ENCODE measurements at regions not wholly inside any gene's neighbourhood (a gene's known extent, or its start where the extent isn't known, plus 50 kb on each side); places are given as distances from the start of the nearest gene placed in this dataset.

GRCh38 chr2:100207411-100207885 lies 65.1 kb upstream of the AFF3 start:
- Histone ChIP-seq H3K27ac (ENCODE audit: low read depth, low read length) (no peak overlapping the region), H3K27me3 (ENCODE audit: control insufficient read depth in 1 of 2, insufficient read depth in 2 of 2, low read length in 2 of 2) (peaks cover 0 to 3% of the 10 kb centered on the region in 2 donors), H3K36me3 (ENCODE audit: control insufficient read depth in 1 of 2, insufficient read depth in 2 of 2, low read length in 2 of 2) (no peaks in the 10 kb centered on the region)

GRCh38 chr2:100206731-100207255 lies 64.4 kb upstream of the AFF3 start:
- Histone ChIP-seq H3K36me3 (ENCODE audit: control insufficient read depth in 1 of 2, insufficient read depth in 2 of 2, low read length in 2 of 2) (no peaks in the 10 kb centered on the region), H3K4me1 (ENCODE audit: control insufficient read depth in 1 of 2, insufficient read depth in 2 of 2, low read length in 2 of 2) (no peaks in the 10 kb centered on the region), H3K9me3 (ENCODE audit: control insufficient read depth in 1 of 2, low read length in 2 of 2) (no peaks in the 10 kb centered on the region), H3K9ac (ENCODE audit: low read depth in 1 of 2, low read length in 2 of 2) (no peak overlapping the region), H3K27ac (ENCODE audit: low read depth, low read length) (no peak overlapping the region), H3K4me3 (ENCODE audit: low read depth in 1 of 2, low read length in 2 of 2) (no peak overlapping the region), H3K27me3 (ENCODE audit: control insufficient read depth in 1 of 2, insufficient read depth in 2 of 2, low read length in 2 of 2) (peaks cover 0 to 3% of the 10 kb centered on the region in 2 donors)

More at GRCh38 chr2:100207411-100207885, 65.1 kb upstream of the AFF3 start:
- Histone ChIP-seq H3K4me3 (ENCODE audit: low read depth in 1 of 2, low read length in 2 of 2) (no peak overlapping the region), H3K4me1 (ENCODE audit: control insufficient read depth in 1 of 2, insufficient read depth in 2 of 2, low read length in 2 of 2) (peaks cover under 1% of the 10 kb centered on the region in 2 donors), H3K9ac (ENCODE audit: low read depth in 1 of 2, low read length in 2 of 2) (no peak overlapping the region), H3K9me3 (ENCODE audit: control insufficient read depth in 1 of 2, low read length in 2 of 2) (no peaks in the 10 kb centered on the region)

GRCh38 chr2:100205174-100205573 lies 62.8 kb upstream of the AFF3 start:
- H3K9me3 ChIP-seq (ENCODE audit: control insufficient read depth in 1 of 2, low read length in 2 of 2), result no peaks in the 10 kb centered on the region
- no peaks in the 10 kb centered on the region for H3K4me1 ChIP-seq (ENCODE audit: control insufficient read depth in 1 of 2, insufficient read depth in 2 of 2, low read length in 2 of 2)
- H3K4me3 ChIP-seq (ENCODE audit: low read depth in 1 of 2, low read length in 2 of 2), result no peak overlapping the region
- H3K27me3 ChIP-seq (ENCODE audit: control insufficient read depth in 1 of 2, insufficient read depth in 2 of 2, low read length in 2 of 2), result peaks cover 0 to 3% of the 10 kb centered on the region in 2 donors
- H3K9ac ChIP-seq (ENCODE audit: low read depth in 1 of 2, low read length in 2 of 2), result no peak overlapping the region
- H3K27ac ChIP-seq (ENCODE audit: low read depth, low read length), result no peak overlapping the region
- H3K36me3 ChIP-seq (ENCODE audit: control insufficient read depth in 1 of 2, insufficient read depth in 2 of 2, low read length in 2 of 2), result no peaks in the 10 kb centered on the region

GRCh38 chr2:100202567-100202966 lies 60.2 kb upstream of the AFF3 start:
- no peaks in the 10 kb centered on the region for H3K9me3 ChIP-seq (ENCODE audit: control insufficient read depth in 1 of 2, low read length in 2 of 2)
- no peak overlapping the region for H3K27ac ChIP-seq (ENCODE audit: low read depth, low read length)
- H3K27me3 ChIP-seq (ENCODE audit: control insufficient read depth in 1 of 2, insufficient read depth in 2 of 2, low read length in 2 of 2), result peaks cover 0 to 3% of the 10 kb centered on the region in 2 donors
- H3K36me3 ChIP-seq (ENCODE audit: control insufficient read depth in 1 of 2, insufficient read depth in 2 of 2, low read length in 2 of 2), result no peaks in the 10 kb centered on the region
- no peak overlapping the region for H3K4me3 ChIP-seq (ENCODE audit: low read depth in 1 of 2, low read length in 2 of 2)
- H3K9ac ChIP-seq (ENCODE audit: low read depth in 1 of 2, low read length in 2 of 2), result no peak overlapping the region
- H3K4me1 ChIP-seq (ENCODE audit: control insufficient read depth in 1 of 2, insufficient read depth in 2 of 2, low read length in 2 of 2), result peaks cover 3 to 5% of the 10 kb centered on the region in 2 donors

- Histone ChIP-seq H3K9ac (ENCODE audit: low read depth in 1 of 2, low read length in 2 of 2) (no peak overlapping the region), H3K27me3 (ENCODE audit: control insufficient read depth in 1 of 2, insufficient read depth in 2 of 2, low read length in 2 of 2) (no peaks in the 10 kb centered on the region), H3K4me3 (ENCODE audit: low read depth in 1 of 2, low read length in 2 of 2) (no peak overlapping the region), H3K36me3 (ENCODE audit: control insufficient read depth in 1 of 2, insufficient read depth in 2 of 2, low read length in 2 of 2) (no peaks in the 10 kb centered on the region), H3K4me1 (ENCODE audit: control insufficient read depth in 1 of 2, insufficient read depth in 2 of 2, low read length in 2 of 2) (peaks cover 3 to 7% of the 10 kb centered on the region in 2 donors), H3K27ac (ENCODE audit: low read depth, low read length) (no peak overlapping the region), H3K9me3 (ENCODE audit: control insufficient read depth in 1 of 2, low read length in 2 of 2) (no peaks in the 10 kb centered on the region)
Measured at GRCh38 chr2:100200985-100201384, 58.6 kb upstream of the AFF3 start.

- no peak overlapping the region for H3K4me3 ChIP-seq (ENCODE audit: low read depth in 1 of 2, low read length in 2 of 2)
- no peak overlapping the region for H3K9ac ChIP-seq (ENCODE audit: low read depth in 1 of 2, low read length in 2 of 2)
- no peaks in the 10 kb centered on the region for H3K9me3 ChIP-seq (ENCODE audit: control insufficient read depth in 1 of 2, low read length in 2 of 2)
- H3K36me3 ChIP-seq (ENCODE audit: control insufficient read depth in 1 of 2, insufficient read depth in 2 of 2, low read length in 2 of 2), result no peaks in the 10 kb centered on the region
- no peaks in the 10 kb centered on the region for H3K27me3 ChIP-seq (ENCODE audit: control insufficient read depth in 1 of 2, insufficient read depth in 2 of 2, low read length in 2 of 2)
- no peak overlapping the region for H3K27ac ChIP-seq (ENCODE audit: low read depth, low read length)
- peaks cover 3 to 7% of the 10 kb centered on the region in 2 donors for H3K4me1 ChIP-seq (ENCODE audit: control insufficient read depth in 1 of 2, insufficient read depth in 2 of 2, low read length in 2 of 2)
Measured at GRCh38 chr2:100199421-100199820, 57.0 kb upstream of the AFF3 start.

GRCh38 chr2:100198461-100199230 lies 56.3 kb upstream of the AFF3 start:
- no peak overlapping the region for H3K4me3 ChIP-seq (ENCODE audit: low read depth in 1 of 2, low read length in 2 of 2)
- no peaks in the 10 kb centered on the region for H3K9me3 ChIP-seq (ENCODE audit: control insufficient read depth in 1 of 2, low read length in 2 of 2)
- no peaks in the 10 kb centered on the region for H3K27me3 ChIP-seq (ENCODE audit: control insufficient read depth in 1 of 2, insufficient read depth in 2 of 2, low read length in 2 of 2)
- peaks cover 3 to 11% of the 10 kb centered on the region in 2 donors for H3K4me1 ChIP-seq (ENCODE audit: control insufficient read depth in 1 of 2, insufficient read depth in 2 of 2, low read length in 2 of 2)
- no peak overlapping the region for H3K9ac ChIP-seq (ENCODE audit: low read depth in 1 of 2, low read length in 2 of 2)
- H3K27ac ChIP-seq (ENCODE audit: low read depth, low read length), result no peak overlapping the region
- no peaks in the 10 kb centered on the region for H3K36me3 ChIP-seq (ENCODE audit: control insufficient read depth in 1 of 2, insufficient read depth in 2 of 2, low read length in 2 of 2)

- Histone ChIP-seq H3K4me3 (ENCODE audit: low read depth in 1 of 2, low read length in 2 of 2) (no peak overlapping the region), H3K4me1 (ENCODE audit: control insufficient read depth in 1 of 2, insufficient read depth in 2 of 2, low read length in 2 of 2) (peaks cover 9 to 19% of the 10 kb centered on the region in 2 donors), H3K27ac (ENCODE audit: low read depth, low read length) (peak overlapping the region; percentile 1), H3K9ac (ENCODE audit: low read depth in 1 of 2, low read length in 2 of 2) (no peak overlapping the region), H3K9me3 (ENCODE audit: control insufficient read depth in 1 of 2, low read length in 2 of 2) (no peaks in the 10 kb centered on the region), H3K36me3 (ENCODE audit: control insufficient read depth in 1 of 2, insufficient read depth in 2 of 2, low read length in 2 of 2) (no peaks in the 10 kb centered on the region), H3K27me3 (ENCODE audit: control insufficient read depth in 1 of 2, insufficient read depth in 2 of 2, low read length in 2 of 2) (no peaks in the 10 kb centered on the region)
Measured at GRCh38 chr2:100197631-100198153, 55.3 kb upstream of the AFF3 start.

- Histone ChIP-seq H3K36me3 (ENCODE audit: control insufficient read depth in 1 of 2, insufficient read depth in 2 of 2, low read length in 2 of 2) (no peaks in the 10 kb centered on the region), H3K9ac (ENCODE audit: low read depth in 1 of 2, low read length in 2 of 2) (no peak overlapping the region), H3K4me3 (ENCODE audit: low read depth in 1 of 2, low read length in 2 of 2) (no peak overlapping the region), H3K4me1 (ENCODE audit: control insufficient read depth in 1 of 2, insufficient read depth in 2 of 2, low read length in 2 of 2) (peaks cover 9 to 19% of the 10 kb centered on the region in 2 donors), H3K27ac (ENCODE audit: low read depth, low read length) (no peak overlapping the region), H3K9me3 (ENCODE audit: control insufficient read depth in 1 of 2, low read length in 2 of 2) (no peaks in the 10 kb centered on the region), H3K27me3 (ENCODE audit: control insufficient read depth in 1 of 2, insufficient read depth in 2 of 2, low read length in 2 of 2) (no peaks in the 10 kb centered on the region)
Measured at GRCh38 chr2:100196786-100197494, 54.5 kb upstream of the AFF3 start.

GRCh38 chr2:100195942-100196341 lies 53.6 kb upstream of the AFF3 start:
- H3K4me1 ChIP-seq (ENCODE audit: control insufficient read depth in 1 of 2, insufficient read depth in 2 of 2, low read length in 2 of 2), result peaks cover 9 to 19% of the 10 kb centered on the region in 2 donors
- no peak overlapping the region for H3K9ac ChIP-seq (ENCODE audit: low read depth in 1 of 2, low read length in 2 of 2)
- H3K27me3 ChIP-seq (ENCODE audit: control insufficient read depth in 1 of 2, insufficient read depth in 2 of 2, low read length in 2 of 2), result no peaks in the 10 kb centered on the region
- no peaks in the 10 kb centered on the region for H3K36me3 ChIP-seq (ENCODE audit: control insufficient read depth in 1 of 2, insufficient read depth in 2 of 2, low read length in 2 of 2)
- no peak overlapping the region for H3K4me3 ChIP-seq (ENCODE audit: low read depth in 1 of 2, low read length in 2 of 2)
- no peaks in the 10 kb centered on the region for H3K9me3 ChIP-seq (ENCODE audit: control insufficient read depth in 1 of 2, low read length in 2 of 2)
- no peak overlapping the region for H3K27ac ChIP-seq (ENCODE audit: low read depth, low read length)

Measured in duodenal mucosa (tissue), 2 donors.